ENCODE measurements at regions not wholly inside any gene's neighbourhood (a gene's known extent, or its start where the extent isn't known, plus 50 kb on each side); places are given as distances from the start of the nearest gene placed in this dataset.

GRCh38 chr6:56349194-56349593 is 101.8 kb upstream of the COL21A1 start (continued):
- TF ChIP-seq, protein P1, sequence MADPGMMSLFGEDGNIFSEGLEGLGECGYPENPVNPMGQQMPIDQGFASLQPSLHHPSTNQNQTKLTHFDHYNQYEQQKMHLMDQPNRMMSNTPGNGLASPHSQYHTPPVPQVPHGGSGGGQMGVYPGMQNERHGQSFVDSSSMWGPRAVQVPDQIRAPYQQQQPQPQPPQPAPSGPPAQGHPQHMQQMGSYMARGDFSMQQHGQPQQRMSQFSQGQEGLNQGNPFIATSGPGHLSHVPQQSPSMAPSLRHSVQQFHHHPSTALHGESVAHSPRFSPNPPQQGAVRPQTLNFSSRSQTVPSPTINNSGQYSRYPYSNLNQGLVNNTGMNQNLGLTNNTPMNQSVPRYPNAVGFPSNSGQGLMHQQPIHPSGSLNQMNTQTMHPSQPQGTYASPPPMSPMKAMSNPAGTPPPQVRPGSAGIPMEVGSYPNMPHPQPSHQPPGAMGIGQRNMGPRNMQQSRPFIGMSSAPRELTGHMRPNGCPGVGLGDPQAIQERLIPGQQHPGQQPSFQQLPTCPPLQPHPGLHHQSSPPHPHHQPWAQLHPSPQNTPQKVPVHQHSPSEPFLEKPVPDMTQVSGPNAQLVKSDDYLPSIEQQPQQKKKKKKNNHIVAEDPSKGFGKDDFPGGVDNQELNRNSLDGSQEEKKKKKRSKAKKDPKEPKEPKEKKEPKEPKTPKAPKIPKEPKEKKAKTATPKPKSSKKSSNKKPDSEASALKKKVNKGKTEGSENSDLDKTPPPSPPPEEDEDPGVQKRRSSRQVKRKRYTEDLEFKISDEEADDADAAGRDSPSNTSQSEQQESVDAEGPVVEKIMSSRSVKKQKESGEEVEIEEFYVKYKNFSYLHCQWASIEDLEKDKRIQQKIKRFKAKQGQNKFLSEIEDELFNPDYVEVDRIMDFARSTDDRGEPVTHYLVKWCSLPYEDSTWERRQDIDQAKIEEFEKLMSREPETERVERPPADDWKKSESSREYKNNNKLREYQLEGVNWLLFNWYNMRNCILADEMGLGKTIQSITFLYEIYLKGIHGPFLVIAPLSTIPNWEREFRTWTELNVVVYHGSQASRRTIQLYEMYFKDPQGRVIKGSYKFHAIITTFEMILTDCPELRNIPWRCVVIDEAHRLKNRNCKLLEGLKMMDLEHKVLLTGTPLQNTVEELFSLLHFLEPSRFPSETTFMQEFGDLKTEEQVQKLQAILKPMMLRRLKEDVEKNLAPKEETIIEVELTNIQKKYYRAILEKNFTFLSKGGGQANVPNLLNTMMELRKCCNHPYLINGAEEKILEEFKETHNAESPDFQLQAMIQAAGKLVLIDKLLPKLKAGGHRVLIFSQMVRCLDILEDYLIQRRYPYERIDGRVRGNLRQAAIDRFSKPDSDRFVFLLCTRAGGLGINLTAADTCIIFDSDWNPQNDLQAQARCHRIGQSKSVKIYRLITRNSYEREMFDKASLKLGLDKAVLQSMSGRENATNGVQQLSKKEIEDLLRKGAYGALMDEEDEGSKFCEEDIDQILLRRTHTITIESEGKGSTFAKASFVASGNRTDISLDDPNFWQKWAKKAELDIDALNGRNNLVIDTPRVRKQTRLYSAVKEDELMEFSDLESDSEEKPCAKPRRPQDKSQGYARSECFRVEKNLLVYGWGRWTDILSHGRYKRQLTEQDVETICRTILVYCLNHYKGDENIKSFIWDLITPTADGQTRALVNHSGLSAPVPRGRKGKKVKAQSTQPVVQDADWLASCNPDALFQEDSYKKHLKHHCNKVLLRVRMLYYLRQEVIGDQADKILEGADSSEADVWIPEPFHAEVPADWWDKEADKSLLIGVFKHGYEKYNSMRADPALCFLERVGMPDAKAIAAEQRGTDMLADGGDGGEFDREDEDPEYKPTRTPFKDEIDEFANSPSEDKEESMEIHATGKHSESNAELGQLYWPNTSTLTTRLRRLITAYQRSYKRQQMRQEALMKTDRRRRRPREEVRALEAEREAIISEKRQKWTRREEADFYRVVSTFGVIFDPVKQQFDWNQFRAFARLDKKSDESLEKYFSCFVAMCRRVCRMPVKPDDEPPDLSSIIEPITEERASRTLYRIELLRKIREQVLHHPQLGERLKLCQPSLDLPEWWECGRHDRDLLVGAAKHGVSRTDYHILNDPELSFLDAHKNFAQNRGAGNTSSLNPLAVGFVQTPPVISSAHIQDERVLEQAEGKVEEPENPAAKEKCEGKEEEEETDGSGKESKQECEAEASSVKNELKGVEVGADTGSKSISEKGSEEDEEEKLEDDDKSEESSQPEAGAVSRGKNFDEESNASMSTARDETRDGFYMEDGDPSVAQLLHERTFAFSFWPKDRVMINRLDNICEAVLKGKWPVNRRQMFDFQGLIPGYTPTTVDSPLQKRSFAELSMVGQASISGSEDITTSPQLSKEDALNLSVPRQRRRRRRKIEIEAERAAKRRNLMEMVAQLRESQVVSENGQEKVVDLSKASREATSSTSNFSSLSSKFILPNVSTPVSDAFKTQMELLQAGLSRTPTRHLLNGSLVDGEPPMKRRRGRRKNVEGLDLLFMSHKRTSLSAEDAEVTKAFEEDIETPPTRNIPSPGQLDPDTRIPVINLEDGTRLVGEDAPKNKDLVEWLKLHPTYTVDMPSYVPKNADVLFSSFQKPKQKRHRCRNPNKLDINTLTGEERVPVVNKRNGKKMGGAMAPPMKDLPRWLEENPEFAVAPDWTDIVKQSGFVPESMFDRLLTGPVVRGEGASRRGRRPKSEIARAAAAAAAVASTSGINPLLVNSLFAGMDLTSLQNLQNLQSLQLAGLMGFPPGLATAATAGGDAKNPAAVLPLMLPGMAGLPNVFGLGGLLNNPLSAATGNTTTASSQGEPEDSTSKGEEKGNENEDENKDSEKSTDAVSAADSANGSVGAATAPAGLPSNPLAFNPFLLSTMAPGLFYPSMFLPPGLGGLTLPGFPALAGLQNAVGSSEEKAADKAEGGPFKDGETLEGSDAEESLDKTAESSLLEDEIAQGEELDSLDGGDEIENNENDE (IDR thresholded peaks at IDR 0.05; ENCODE audit: insufficient replicate concordance, low read length): no peak
- TF ChIP-seq BACH1 (IDR thresholded peaks at IDR 0.05; ENCODE audit: low read length) (no peak), SP4 (IDR thresholded peaks at IDR 0.05; ENCODE audit: low read length) (no peak), RNF2 (IDR thresholded peaks at IDR 0.05; ENCODE audit: borderline replicate concordance, low read depth, low read length, missing control alignments, poor library complexity, severe bottlenecking) (no peak), GTF2F1 (IDR thresholded peaks at IDR 0.05; ENCODE audit: borderline replicate concordance, low read depth, low read length) (no peak), KDM4A (IDR thresholded peaks at IDR 0.05; ENCODE audit: low read depth, low read length, severe bottlenecking) (no peak)
